Gastrocnemius medialis (tissue), 4 donors: ENCODE measurements at regions not wholly inside any gene's neighbourhood (a gene's known extent, or its start where the extent isn't known, plus 50 kb on each side); places are given as distances from the start of the nearest gene placed in this dataset.

Experiments
- ATAC-seq, 2 donors: fragments of 150-250 bp; one replicate each; pipeline ENCODE4 v1.9.1; 2016
- DNase-seq, 2 donors: peaks; one replicate each; pipeline ENCODE4 v3.0.0-alpha.2; 2019
- H3K27ac ChIP-seq, 4 donors: fragments of 200-600 bp; sonication (generic); 1 replicate in 1 of 4; 2 replicates in 3 of 4; pipeline ENCODE4 v1.5.1; 2016 to 2018; ENCODE audit warnings: mild to moderate bottlenecking in 2 of 4, moderate library complexity in 1 of 4
- H3K27me3 ChIP-seq, 3 donors: fragments of 200-600 bp; sonication (generic) in 2 of 3; 1 replicate in 1 of 3; 2 replicates in 2 of 3; pipeline versions ENCODE4 v1.5.1 to v1.6.0; 2016 to 2019; ENCODE audit warnings: mild to moderate bottlenecking in 1 of 3, moderate library complexity in 1 of 3
- H3K36me3 ChIP-seq, 2 donors: fragments of 200-600 bp; sonication (generic) in 1 of 2; one replicate each; pipeline ENCODE4 v1.5.1; 2017 to 2018
- H3K4me1 ChIP-seq, 2 donors: fragments of 200-600 bp; sonication (generic) in 1 of 2; one replicate each; pipeline ENCODE4 v1.5.1; 2016 to 2017; ENCODE audit warnings: mild to moderate bottlenecking in 2 of 2
- H3K4me3 ChIP-seq, 4 donors: fragments of 200-600 bp; sonication (generic) in 3 of 4; 1 replicate in 1 of 4; 2 replicates in 3 of 4; pipeline ENCODE4 v1.5.1; 2016 to 2019; ENCODE audit warnings: mild to moderate bottlenecking in 2 of 4
- H3K9me3 ChIP-seq, 3 donors: fragments of 200-600 bp; sonication (generic) in 2 of 3; 1 replicate in 1 of 3; 2 replicates in 2 of 3; pipeline ENCODE4 v1.5.1; 2016 to 2019
- CTCF ChIP-seq, 5 experiments: fragments of 450-650 bp in 3 of 5; fragments of 200-600 bp in 2 of 5; sonication (generic) in 2 of 5; IDR thresholded peaks in 4 of 5; conservative IDR thresholded peaks in 1 of 5; 1 replicate in 4 of 5; 2 replicates in 1 of 5; pipeline ENCODE4 v1.5.1; 2016 to 2019; ENCODE audit warnings: antibody characterized with exemption in 5 of 5, mild to moderate bottlenecking in 3 of 5, moderate library complexity in 3 of 5
- POLR2A ChIP-seq, 2 donors: fragments of 450-650 bp; IDR thresholded peaks; one replicate each; pipeline ENCODE4 v1.6.1; 2017; ENCODE audit warnings: antibody characterized with exemption in 2 of 2, mild to moderate bottlenecking in 2 of 2, moderate library complexity in 2 of 2
- in situ Hi-C, 4 donors: fragments of 200-750 bp; cut with MboI; loops; one replicate each; pipeline versions ENCODE4 v1.15.0 to v1.8.0; 2017; ENCODE audit warnings: low sequenced_read_pairs in 4 of 4
- intact Hi-C: fragments of 100-400 bp; cut with DNase I; formaldehyde crosslinking; loops from one replicate; pipeline ENCODE4 v1.15.1; 2023; ENCODE audit warnings: low total_unique reads

GRCh38 chr7:24052572-24053260, 231.3 kb upstream of the NPY start:
- in situ Hi-C loops, result no loop called here
- Histone ChIP-seq H3K4me1 (no peaks in the 10 kb centered on the region), H3K36me3 (no peaks in the 10 kb centered on the region), H3K4me3 (no peak overlapping the region), H3K27me3 (no peaks in the 10 kb centered on the region), H3K27ac (no peak overlapping the region), H3K9me3 (no peaks in the 10 kb centered on the region)
- ATAC-seq (no peak), DNase-seq (no peak)
- intact Hi-C loops, result no loop called here
- TF ChIP-seq POLR2A (IDR thresholded peaks at IDR 0.05) (no peak), CTCF (IDR thresholded peaks at IDR 0.05 in 4 of 5, conservative IDR thresholded peaks at IDR 0.05 in 1 of 5) (no peak)

GRCh38 chr7:24054236-24054635, 229.8 kb upstream of the NPY start:
- intact Hi-C loops, result no loop called here
- TF ChIP-seq CTCF (IDR thresholded peaks at IDR 0.05 in 4 of 5, conservative IDR thresholded peaks at IDR 0.05 in 1 of 5) (no peak), POLR2A (IDR thresholded peaks at IDR 0.05) (no peak)
- Histone ChIP-seq H3K9me3 (no peaks in the 10 kb centered on the region), H3K27ac (no peak overlapping the region), H3K4me1 (no peaks in the 10 kb centered on the region), H3K36me3 (no peaks in the 10 kb centered on the region), H3K4me3 (no peak overlapping the region), H3K27me3 (no peaks in the 10 kb centered on the region)
- no peak for DNase-seq
- no peak for ATAC-seq
- in situ Hi-C loops, result no loop called here

- H3K9me3 ChIP-seq, result no peaks in the 10 kb centered on the region
- H3K27ac ChIP-seq, result no peak overlapping the region
- H3K36me3 ChIP-seq, result no peaks in the 10 kb centered on the region
- ATAC-seq, result no peak
- intact Hi-C loops (no loop called here), in situ Hi-C loops (no loop called here)
- no peaks in the 10 kb centered on the region for H3K4me1 ChIP-seq
- no peak for DNase-seq
- no peak for TF ChIP-seq CTCF (IDR thresholded peaks at IDR 0.05 in 4 of 5, conservative IDR thresholded peaks at IDR 0.05 in 1 of 5)
- TF ChIP-seq POLR2A (IDR thresholded peaks at IDR 0.05), result no peak
- no peak overlapping the region for H3K4me3 ChIP-seq
- no peaks in the 10 kb centered on the region for H3K27me3 ChIP-seq
Observed at GRCh38 chr7:24057243-24057642, 226.7 kb upstream of the NPY start.

GRCh38 chr7:24058953-24059352, 225.0 kb upstream of the NPY start:
- ATAC-seq (no peak), DNase-seq (no peak)
- Histone ChIP-seq H3K9me3 (no peaks in the 10 kb centered on the region), H3K4me3 (no peak overlapping the region), H3K36me3 (no peaks in the 10 kb centered on the region), H3K4me1 (no peaks in the 10 kb centered on the region), H3K27ac (no peak overlapping the region), H3K27me3 (no peaks in the 10 kb centered on the region)
- no peak for TF ChIP-seq CTCF (IDR thresholded peaks at IDR 0.05 in 4 of 5, conservative IDR thresholded peaks at IDR 0.05 in 1 of 5)
- TF ChIP-seq POLR2A (IDR thresholded peaks at IDR 0.05), result no peak
- intact Hi-C loops, result no loop called here
- in situ Hi-C loops, result no loop called here

GRCh38 chr7:24059775-24060174, 224.2 kb upstream of the NPY start:
- no peak for ATAC-seq

More at GRCh38 chr7:24059775-24060174, 224.2 kb upstream of the NPY start:
- no peaks in the 10 kb centered on the region for H3K27me3 ChIP-seq
- DNase-seq, result no peak
- H3K9me3 ChIP-seq, result no peaks in the 10 kb centered on the region
- H3K4me3 ChIP-seq, result no peak overlapping the region
- H3K4me1 ChIP-seq, result no peaks in the 10 kb centered on the region
- in situ Hi-C loops (no loop called here), intact Hi-C loops (no loop called here)
- TF ChIP-seq CTCF (IDR thresholded peaks at IDR 0.05 in 4 of 5, conservative IDR thresholded peaks at IDR 0.05 in 1 of 5) (no peak), POLR2A (IDR thresholded peaks at IDR 0.05) (no peak)
- H3K27ac ChIP-seq, result no peak overlapping the region
- no peaks in the 10 kb centered on the region for H3K36me3 ChIP-seq
